ENCODE measurements at regions not wholly inside any gene's neighbourhood (a gene's known extent, or its start where the extent isn't known, plus 50 kb on each side); places are given as distances from the start of the nearest gene placed in this dataset.

GRCh38 chr3:77917225-77917624 is 877.3 kb downstream of the ROBO2 start:
- TF ChIP-seq, protein P1, sequence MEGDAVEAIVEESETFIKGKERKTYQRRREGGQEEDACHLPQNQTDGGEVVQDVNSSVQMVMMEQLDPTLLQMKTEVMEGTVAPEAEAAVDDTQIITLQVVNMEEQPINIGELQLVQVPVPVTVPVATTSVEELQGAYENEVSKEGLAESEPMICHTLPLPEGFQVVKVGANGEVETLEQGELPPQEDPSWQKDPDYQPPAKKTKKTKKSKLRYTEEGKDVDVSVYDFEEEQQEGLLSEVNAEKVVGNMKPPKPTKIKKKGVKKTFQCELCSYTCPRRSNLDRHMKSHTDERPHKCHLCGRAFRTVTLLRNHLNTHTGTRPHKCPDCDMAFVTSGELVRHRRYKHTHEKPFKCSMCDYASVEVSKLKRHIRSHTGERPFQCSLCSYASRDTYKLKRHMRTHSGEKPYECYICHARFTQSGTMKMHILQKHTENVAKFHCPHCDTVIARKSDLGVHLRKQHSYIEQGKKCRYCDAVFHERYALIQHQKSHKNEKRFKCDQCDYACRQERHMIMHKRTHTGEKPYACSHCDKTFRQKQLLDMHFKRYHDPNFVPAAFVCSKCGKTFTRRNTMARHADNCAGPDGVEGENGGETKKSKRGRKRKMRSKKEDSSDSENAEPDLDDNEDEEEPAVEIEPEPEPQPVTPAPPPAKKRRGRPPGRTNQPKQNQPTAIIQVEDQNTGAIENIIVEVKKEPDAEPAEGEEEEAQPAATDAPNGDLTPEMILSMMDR (IDR thresholded peaks at IDR 0.05), result no peak
- no peak for TF ChIP-seq POLR2A (IDR thresholded peaks at IDR 0.05)

Data from adrenal gland (tissue), 5 donors.